ENCODE measurements at regions not wholly inside any gene's neighbourhood (a gene's known extent, or its start where the extent isn't known, plus 50 kb on each side); places are given as distances from the start of the nearest gene placed in this dataset.

DNA sequence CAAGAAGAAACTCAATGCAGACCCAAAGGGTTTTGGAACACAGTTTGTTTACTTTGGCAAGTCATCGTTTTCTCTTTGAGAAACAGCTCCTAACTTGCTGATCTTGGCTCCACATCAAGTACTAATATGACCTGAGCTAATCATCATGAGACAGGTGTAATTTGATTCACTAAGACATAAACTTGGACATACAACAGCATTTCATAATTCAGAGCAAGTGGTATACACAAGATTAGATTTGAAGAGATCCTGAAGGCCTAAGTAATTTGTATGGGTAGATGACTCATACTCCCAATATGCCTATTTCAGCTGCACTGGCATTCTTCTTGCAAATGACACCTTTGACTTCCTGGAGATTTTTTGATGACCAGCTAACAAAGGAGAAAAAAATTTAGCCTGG lies 1521.7 kb downstream of the RPA4 start:
- in situ Hi-C loops (cut with HindIII; ENCODE audit: low pct_ligation_motif_present, low sequenced_read_pairs), result no loop called here
- Histone ChIP-seq H3K36me3 (replicated peaks) (no peaks in the 10 kb centered on the region), H3K27me3 (replicated peaks) (no peaks in the 10 kb centered on the region), H3K27ac (no peak overlapping the region), H3K4me3 (ENCODE audit: low read depth, low read length) (no peak overlapping the region)
- no peak for DNase-seq
- TF ChIP-seq, protein P1, sequence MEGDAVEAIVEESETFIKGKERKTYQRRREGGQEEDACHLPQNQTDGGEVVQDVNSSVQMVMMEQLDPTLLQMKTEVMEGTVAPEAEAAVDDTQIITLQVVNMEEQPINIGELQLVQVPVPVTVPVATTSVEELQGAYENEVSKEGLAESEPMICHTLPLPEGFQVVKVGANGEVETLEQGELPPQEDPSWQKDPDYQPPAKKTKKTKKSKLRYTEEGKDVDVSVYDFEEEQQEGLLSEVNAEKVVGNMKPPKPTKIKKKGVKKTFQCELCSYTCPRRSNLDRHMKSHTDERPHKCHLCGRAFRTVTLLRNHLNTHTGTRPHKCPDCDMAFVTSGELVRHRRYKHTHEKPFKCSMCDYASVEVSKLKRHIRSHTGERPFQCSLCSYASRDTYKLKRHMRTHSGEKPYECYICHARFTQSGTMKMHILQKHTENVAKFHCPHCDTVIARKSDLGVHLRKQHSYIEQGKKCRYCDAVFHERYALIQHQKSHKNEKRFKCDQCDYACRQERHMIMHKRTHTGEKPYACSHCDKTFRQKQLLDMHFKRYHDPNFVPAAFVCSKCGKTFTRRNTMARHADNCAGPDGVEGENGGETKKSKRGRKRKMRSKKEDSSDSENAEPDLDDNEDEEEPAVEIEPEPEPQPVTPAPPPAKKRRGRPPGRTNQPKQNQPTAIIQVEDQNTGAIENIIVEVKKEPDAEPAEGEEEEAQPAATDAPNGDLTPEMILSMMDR (IDR thresholded peaks at IDR 0.05; ENCODE audit: low read depth, low read length, missing control alignments), result no peak

DNA sequence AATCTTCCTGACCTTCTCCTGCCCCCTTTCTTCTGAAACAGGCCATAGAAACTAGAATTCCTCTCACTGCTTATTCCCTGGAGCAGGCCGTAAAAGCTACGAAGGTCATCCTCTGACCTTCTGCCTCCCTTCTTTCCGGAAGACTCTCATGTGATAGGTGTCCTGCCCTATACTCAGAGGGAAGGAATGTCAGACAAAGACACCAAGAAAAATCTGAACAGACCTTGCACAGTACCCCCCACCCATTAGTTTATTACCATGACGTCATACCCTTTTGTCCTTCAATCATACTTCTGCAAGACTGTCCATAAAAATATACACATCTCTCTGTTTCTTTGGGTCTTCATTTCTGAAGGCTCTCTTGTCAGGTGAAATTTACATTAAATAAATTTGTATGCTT lies 1523.9 kb downstream of the RPA4 start:
- Histone ChIP-seq H3K36me3 (replicated peaks) (no peaks in the 10 kb centered on the region), H3K27me3 (replicated peaks) (no peaks in the 10 kb centered on the region), H3K4me3 (ENCODE audit: low read depth, low read length) (no peak overlapping the region), H3K27ac (no peak overlapping the region)
- no peak for DNase-seq
- TF ChIP-seq, protein P1 (IDR thresholded peaks at IDR 0.05; ENCODE audit: low read depth, low read length, missing control alignments), result no peak
- in situ Hi-C loops (cut with HindIII; ENCODE audit: low pct_ligation_motif_present, low sequenced_read_pairs), result no loop called here

DNA sequence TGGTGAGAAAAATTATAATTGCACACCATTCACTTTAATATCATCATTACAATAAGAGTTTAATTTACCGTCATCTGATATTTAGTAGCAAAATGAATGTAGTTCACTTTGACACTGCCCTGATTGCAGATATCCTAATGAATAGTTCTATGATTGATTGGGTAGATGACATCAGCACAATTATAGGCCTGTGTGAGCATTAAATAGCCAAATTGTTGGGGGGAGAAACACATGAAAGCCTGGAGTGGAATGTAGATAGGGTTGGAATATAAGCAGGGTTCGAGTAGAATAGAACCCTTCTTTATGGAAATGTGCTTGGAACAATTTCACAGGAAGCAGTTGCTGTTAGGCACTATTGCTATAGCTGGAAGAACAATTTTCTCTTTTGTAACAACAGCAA lies 1526.2 kb downstream of the RPA4 start:
- Histone ChIP-seq H3K27me3 (replicated peaks) (no peaks in the 10 kb centered on the region), H3K36me3 (replicated peaks) (no peaks in the 10 kb centered on the region), H3K27ac (no peak overlapping the region), H3K4me3 (ENCODE audit: low read depth, low read length) (no peak overlapping the region)
- in situ Hi-C loops (cut with HindIII; ENCODE audit: low pct_ligation_motif_present, low sequenced_read_pairs), result no loop called here
- TF ChIP-seq, protein P1 (IDR thresholded peaks at IDR 0.05; ENCODE audit: low read depth, low read length, missing control alignments), result no peak
- DNase-seq, result no peak

DNA sequence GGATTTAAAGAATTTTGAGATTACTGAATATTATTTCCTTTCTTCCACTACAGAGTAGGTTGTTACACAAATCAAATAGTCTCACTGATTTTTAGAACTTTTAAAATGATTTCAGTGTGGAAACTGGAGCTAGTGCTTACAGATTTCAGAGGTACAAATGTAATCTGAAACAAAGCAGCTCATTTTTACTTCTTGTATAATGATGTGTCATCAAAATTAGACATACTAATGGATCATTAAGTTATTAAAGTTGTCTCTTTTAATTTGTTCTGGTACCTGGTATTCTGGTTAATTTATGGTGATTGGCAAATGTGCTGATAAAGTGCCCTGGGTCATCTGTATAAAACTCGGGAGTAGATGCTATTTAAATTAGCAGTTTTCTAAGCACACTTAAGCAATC lies 1528.3 kb downstream of the RPA4 start:
- Histone ChIP-seq H3K36me3 (replicated peaks) (no peaks in the 10 kb centered on the region), H3K27me3 (replicated peaks) (no peaks in the 10 kb centered on the region), H3K4me3 (ENCODE audit: low read depth, low read length) (no peak overlapping the region), H3K27ac (no peak overlapping the region)
- in situ Hi-C loops (cut with HindIII; ENCODE audit: low pct_ligation_motif_present, low sequenced_read_pairs), result no loop called here
- TF ChIP-seq, protein P1 (IDR thresholded peaks at IDR 0.05; ENCODE audit: low read depth, low read length, missing control alignments), result no peak
- DNase-seq, result no peak

DNA sequence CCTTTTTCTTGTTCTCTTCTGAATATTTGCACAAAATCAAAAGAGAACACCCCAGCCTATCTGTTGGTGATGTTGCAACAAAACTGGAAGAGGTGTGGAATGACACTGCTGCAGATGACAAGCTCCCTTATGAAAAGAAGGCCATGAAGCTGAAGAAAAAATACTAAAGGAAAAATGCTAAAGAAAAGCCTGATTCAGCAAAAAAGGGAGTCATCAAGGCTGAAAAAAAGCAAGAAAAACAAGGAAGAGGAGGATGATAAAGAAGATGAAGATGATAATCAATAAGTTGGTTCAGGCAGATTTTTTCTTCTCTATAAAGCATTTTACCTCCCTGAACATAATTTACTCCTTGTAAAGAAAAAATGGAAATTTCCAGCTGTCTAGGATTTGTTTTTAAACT lies 1538.8 kb downstream of the RPA4 start:
- no peaks in the 10 kb centered on the region for H3K27me3 ChIP-seq (replicated peaks)
- H3K4me3 ChIP-seq (ENCODE audit: low read depth, low read length), result no peak overlapping the region
- no peaks in the 10 kb centered on the region for H3K36me3 ChIP-seq (replicated peaks)
- in situ Hi-C loops (cut with HindIII; ENCODE audit: low pct_ligation_motif_present, low sequenced_read_pairs), result no loop called here
- TF ChIP-seq, protein P1 (IDR thresholded peaks at IDR 0.05; ENCODE audit: low read depth, low read length, missing control alignments), result no peak
- DNase-seq, result no peak
- no peak overlapping the region for H3K27ac ChIP-seq

DNA sequence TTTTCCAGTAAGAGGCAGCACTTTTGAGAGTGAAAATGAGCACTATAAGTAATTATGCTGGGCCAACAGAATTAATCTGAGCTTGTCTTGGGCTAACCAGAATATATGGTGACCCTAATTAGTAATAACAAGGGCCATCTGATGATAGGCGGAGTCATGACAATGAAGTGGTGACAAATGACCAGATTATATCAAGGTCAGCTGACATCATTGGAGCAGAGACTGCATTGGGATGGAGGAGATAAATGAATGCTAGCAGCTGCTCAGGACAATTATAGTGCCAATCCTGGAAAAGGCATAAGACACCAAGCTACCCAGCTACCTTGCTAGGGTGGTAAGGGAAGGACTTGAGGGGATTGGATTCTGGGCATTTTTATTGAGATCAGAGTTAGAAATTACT lies 1548.7 kb downstream of the RPA4 start:
- Histone ChIP-seq H3K27me3 (replicated peaks) (no peaks in the 10 kb centered on the region), H3K4me3 (ENCODE audit: low read depth, low read length) (no peak overlapping the region), H3K27ac (no peak overlapping the region), H3K36me3 (replicated peaks) (no peaks in the 10 kb centered on the region)
- TF ChIP-seq, protein P1 (IDR thresholded peaks at IDR 0.05; ENCODE audit: low read depth, low read length, missing control alignments), result no peak
- DNase-seq, result no peak
- in situ Hi-C loops (cut with HindIII; ENCODE audit: low pct_ligation_motif_present, low sequenced_read_pairs), result no loop called here

Measured in brain microvascular endothelial cell (primary cell).